GM12892 (cell line): ENCODE measurements at regions not wholly inside any gene's neighbourhood (a gene's known extent, or its start where the extent isn't known, plus 50 kb on each side); places are given as distances from the start of the nearest gene placed in this dataset.
"Not testable (repeated sequence)": the region's sequence is repeated elsewhere in the genome, so short reads cannot be mapped to it uniquely, and the experiment has no call there.

Experiments used
- DNase-seq: peaks from one replicate; pipeline ENCODE4 v3.0.0; 2011; ENCODE audit not compliant: insufficient read length
- FAIRE-seq: peaks from 2 replicates; lab custom pipeline; 2011; peaks lifted over from hg19 to GRCh38; lab: Jason Lieb, UNC
- POLR2A ChIP-seq: IDR thresholded peaks from 2 replicates; pipeline ENCODE4 v1.6.1; 2011; ENCODE audit warnings: low read depth, low read length, control low read depth
- POLR2AphosphoS5 ChIP-seq: IDR thresholded peaks from 2 replicates; pipeline ENCODE4 v1.6.1; 2011; ENCODE audit warnings: low read depth, low read length, control low read depth
- TAF1 ChIP-seq: IDR thresholded peaks from 2 replicates; pipeline ENCODE4 v1.6.1; 2011; ENCODE audit warnings: low read depth, mild to moderate bottlenecking, control low read depth, low read length, borderline replicate concordance

DNA sequence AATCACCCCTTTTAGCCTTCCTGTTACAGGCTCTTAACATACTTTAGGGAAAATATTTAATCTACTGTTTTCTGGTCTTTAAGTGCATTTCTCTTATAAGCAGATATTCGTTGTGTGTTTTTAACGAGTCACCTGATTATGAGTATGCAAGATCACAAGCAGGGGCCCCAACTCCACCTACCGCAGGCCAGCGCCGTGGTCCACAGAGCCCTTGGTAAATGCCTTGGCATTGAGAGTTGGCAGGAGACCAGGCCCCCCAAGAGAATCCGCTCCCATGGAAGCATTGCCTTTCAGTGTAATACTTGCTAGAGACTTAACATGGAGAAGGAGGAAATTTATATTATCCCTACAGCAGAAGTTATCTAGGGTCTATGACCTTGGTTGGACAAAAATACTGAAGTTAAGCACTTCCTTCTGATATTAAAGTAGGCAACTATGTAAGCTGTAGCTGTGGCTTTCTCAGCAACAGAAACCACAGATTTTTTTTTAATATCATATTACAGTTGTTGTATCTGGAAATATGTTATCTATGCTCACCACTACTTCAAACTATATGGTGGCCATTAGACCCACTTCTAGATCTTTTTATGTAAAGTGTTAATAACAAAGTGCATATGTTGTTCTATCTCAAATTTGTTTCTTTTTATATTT lies 241.8 kb upstream of the MGAT5 start:
- DNase-seq (no peak), FAIRE-seq (no peak)
- no peak for TF ChIP-seq POLR2AphosphoS5
- TF ChIP-seq TAF1 = no peak
- no peak for TF ChIP-seq POLR2A

DNA sequence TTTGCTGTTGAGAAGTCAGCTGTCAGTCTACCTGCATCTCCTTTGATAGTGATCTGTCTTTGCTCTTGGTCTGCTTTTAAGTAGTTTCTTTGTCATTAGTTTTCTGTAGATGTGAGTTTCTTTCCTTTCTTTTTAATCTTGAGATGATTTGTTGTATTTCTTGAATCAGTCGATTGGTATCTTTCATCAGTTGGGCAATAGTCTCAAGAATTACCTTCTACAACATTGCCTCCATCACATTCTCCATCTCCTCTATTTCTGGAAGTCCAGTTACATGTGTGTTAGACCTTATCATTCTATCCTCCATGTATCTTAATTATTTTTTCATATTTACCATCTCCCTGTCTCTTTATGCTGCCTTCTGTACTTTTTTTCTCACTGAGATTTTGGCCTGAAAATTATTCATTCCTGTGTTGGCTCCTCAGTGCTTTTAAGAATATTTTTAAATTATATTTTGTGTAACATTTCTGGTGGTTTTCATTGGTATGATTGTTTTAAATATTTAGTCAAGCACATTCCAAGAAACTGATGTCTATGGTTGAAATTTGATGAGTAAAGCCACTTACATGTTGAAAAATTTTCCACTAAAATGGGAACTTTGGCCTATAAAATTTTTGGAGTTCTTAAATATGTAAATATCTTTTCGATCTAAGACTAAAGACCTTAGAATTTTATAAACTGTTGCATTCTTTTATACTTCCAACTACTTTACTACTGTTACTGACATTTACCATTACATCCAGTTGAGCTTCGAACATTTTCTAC lies 239.5 kb upstream of the MGAT5 start:
- no peak for DNase-seq
- no peak for TF ChIP-seq POLR2AphosphoS5
- TF ChIP-seq TAF1 = no peak
- no peak for TF ChIP-seq POLR2A
- no peak for FAIRE-seq

DNA sequence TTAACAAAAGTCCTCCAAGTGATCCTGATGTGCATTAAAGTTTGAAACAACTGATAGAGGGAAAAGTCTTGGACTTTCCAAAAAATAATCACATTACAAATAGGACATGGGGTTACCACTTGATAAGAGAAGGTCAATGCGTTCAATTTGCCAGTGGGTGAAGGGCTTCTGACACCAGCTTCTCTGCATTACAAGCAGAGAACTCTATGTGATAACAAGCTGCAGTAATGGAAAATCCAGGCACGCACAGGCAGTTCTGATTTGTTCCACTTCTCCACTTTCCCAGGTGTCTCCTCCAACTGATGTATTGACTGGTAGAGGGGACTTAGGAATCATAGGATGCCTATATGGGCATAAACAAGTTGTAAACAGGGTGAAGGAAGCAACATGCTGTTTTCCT lies 234.0 kb upstream of the MGAT5 start:
- DNase-seq (no peak), FAIRE-seq (peak; percentile 33)
- TF ChIP-seq POLR2A (no peak), TAF1 (no peak), POLR2AphosphoS5 (no peak)

DNA sequence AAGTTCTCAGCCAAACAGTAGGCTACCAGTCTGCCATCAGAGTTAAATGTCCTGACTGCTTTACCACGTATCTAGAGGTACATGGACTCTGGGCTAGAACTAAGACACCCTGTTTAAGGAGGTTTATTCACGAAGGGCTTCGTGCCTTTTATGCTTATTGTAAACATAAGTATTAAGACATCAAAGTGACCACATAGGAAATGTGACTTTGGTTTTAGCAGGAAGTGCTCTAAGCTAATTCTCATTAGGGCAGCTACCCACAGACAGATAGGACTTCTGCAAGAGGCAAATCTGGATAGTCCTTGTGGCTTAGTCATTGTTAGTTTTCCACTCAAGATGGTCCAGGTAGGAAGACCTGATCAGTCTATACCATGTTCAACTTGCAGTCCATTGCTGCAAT lies 233.3 kb upstream of the MGAT5 start:
- TF ChIP-seq POLR2AphosphoS5 = no peak
- no peak for DNase-seq
- FAIRE-seq = peak; percentile 84

DNA sequence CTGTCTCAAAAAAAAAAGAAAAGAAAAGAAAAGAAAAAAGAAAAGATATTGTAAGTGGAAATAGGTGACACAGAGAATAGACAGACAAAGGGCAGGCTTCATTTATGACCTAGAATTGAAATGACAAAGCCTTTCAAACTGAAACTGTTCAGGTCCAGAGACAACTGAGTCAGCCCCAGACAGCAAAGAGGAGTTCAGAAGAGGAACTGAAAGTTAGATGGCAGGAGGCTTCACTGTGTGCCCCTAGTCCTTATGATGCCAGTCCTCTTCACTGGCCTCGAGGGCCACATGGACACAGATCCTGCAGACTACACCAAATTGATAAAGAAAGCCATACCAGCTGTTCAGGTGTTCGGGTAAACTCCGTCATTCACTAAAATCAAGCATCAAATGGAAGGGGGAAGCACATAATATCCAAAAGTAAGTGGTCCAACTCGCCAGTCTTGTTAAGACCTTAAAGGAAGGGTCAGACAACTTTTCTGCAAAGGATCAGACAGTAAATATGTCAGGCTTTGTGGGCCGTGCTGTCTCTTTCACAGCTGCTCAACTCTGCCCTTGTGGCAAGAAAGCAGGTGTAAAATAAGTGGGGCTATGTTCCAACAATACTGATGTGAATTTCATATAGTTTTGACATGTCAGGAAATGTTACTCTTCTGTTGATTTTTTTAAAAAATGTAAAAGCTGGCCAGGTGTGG lies 231.9 kb upstream of the MGAT5 start:
- DNase-seq = peak; percentile 42
- TF ChIP-seq POLR2A (no peak), TAF1 (no peak), POLR2AphosphoS5 (no peak)
- peak; percentile 87 for FAIRE-seq

DNA sequence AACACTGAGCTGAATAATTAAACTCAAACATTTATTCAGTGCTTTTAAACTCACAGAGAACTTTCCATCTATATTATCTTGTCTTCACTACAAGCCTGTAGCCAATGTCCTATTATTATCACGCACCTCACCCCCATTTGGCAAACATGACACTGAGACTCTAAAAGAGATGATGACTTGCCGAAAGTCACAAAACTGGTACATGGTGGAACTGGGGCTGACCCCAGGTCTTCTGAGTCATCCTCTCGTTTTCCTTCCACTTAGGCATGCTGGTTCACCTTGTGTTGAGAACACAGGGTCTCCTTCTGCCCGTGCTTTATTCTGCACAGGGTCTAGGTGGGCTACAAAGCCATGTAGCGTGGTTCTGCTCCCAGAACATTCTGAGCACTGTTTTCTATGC lies 230.0 kb upstream of the MGAT5 start:
- DNase-seq (no peak), FAIRE-seq (peak; percentile 70)
- no peak for TF ChIP-seq TAF1
- TF ChIP-seq POLR2A = no peak
- TF ChIP-seq POLR2AphosphoS5 = no peak

DNA sequence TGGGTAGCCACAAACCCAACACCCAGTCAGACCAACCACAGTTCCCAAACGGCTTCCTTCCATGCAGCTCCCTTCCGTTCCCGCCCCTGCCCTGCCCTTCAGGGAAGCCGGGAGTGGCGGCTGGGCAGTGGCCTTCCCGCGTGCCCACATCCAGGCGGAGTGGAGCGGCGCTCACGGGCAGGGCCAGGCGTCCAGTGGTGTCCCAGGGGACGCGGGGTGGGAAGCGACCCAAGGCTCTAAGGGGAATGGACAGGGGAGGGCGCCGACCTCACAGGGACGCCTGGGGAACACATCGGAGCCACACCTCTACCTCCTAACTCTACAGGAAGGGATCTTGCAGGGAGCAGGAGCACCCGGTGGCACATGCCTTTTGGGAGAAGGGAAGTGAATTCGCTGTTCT lies 225.9 kb upstream of the MGAT5 start:
- TF ChIP-seq POLR2AphosphoS5 (no peak), POLR2A (no peak), TAF1 (no peak)
- DNase-seq (no peak), FAIRE-seq (no peak)

DNA sequence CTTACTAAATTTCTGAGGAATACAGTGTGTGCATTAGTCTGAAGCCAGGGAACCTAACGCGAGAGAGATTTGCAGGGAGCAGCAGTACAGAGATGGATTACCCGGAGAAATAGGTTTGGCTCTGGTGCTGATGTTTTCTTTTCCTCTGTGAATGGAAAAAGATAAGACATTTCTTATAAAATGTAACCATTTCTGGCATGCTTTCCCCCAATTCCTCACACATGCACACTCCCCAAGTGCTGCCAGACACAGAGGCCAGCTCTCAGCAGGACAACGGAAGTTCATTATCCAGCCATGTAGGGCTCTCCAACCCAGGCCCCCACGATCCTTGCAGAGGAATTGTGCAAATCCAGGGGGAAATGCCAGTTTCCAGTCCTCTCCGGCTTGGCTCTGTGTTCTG lies 224.5 kb upstream of the MGAT5 start:
- TF ChIP-seq POLR2A = no peak
- no peak for TF ChIP-seq TAF1
- TF ChIP-seq POLR2AphosphoS5 = no peak
- DNase-seq (no peak), FAIRE-seq (no peak)

DNA sequence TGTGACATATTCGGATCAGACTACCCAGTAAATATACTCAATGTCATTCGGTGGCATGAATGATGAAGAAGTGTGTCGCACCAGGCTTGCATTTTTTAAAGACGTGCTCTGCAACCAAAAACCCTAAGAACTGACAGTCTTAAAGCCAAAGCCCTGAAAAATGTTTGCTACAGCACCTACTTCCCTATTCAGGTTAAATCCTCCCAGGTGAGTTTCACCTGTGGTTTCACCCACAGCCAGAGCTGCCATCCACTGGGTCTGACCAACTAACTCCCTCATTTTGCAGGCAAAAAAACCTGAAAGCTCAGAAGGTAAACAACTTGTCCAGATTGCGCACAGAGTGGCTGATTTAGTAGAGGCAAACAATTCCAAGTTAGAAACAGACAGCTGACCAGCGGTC lies 222.3 kb upstream of the MGAT5 start:
- FAIRE-seq (no peak), DNase-seq (no peak)
- TF ChIP-seq TAF1 = no peak
- TF ChIP-seq POLR2A = no peak
- TF ChIP-seq POLR2AphosphoS5 = no peak

DNA sequence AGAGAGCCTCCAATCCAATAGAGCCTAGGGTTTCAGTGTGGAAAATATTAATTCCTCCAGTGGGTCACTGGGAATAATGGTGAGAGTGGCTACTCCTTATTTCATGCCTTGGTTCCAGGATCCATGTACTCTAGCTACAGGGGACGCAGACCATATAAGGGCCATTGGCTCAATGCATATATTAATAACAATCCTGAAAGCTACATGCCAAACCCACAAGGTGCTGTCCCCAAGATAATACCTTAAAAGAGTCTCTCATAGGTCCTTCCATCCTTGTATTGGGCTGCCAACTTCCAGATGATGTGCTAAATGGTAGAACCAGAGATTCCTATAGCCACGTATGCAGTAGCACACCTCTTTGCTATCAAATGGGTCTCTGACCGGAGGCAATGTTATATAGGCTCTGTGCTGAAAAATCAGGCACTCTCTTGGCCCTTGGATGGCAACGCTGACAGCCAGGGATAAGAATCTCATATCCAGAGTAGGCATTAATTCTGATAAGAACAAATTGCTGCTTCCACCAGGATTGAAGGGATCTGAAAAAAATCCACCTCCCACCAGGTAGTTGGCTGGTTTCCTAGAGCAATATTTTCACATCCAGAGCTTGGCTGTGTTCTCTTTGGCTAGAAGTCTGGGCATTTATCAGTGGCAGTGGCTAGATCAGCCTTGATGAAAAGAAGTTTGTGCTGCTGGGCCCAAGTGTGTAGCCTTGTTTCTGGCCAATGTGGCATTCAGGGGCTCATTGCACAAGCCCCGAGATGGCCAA lies 218.1 kb upstream of the MGAT5 start:
- TF ChIP-seq POLR2AphosphoS5 (no peak), POLR2A (no peak), TAF1 (no peak)
- DNase-seq (no peak), FAIRE-seq (no peak)

DNA sequence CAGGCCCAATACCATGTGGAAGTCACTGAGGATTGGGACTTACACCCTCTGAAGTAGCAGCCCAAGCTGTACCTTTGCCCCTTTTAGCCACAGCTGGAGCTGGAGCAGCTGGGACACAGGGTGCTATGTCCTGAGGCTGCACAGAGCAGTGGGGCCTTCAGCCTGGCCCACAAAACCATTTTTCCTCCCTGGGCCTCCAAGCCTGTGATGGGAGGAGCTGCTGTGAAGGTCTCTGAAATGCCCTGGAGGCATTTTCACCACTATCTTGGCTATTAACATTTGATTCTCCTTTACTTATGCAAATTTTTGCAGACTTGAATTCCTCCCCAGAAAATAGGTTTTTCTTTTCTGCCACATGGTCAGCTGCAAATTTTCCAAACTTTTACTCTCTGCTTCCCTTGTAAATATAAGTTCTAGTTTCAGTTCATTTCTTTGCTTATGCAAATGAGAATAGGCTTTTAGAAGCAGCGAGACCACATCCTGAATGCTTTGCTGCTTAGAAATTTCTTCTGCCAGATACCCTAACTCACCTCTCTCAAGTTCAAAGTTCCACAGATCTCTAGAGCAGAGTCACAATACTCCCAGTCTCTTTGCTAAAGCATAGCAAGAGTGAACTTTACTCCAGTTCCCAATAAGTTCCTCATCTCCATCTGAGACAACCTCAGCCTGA lies 213.8 kb upstream of the MGAT5 start:
- TF ChIP-seq TAF1 (no peak), POLR2A (no peak), POLR2AphosphoS5 (no peak)
- FAIRE-seq = peak; percentile 21
- no peak for DNase-seq

DNA sequence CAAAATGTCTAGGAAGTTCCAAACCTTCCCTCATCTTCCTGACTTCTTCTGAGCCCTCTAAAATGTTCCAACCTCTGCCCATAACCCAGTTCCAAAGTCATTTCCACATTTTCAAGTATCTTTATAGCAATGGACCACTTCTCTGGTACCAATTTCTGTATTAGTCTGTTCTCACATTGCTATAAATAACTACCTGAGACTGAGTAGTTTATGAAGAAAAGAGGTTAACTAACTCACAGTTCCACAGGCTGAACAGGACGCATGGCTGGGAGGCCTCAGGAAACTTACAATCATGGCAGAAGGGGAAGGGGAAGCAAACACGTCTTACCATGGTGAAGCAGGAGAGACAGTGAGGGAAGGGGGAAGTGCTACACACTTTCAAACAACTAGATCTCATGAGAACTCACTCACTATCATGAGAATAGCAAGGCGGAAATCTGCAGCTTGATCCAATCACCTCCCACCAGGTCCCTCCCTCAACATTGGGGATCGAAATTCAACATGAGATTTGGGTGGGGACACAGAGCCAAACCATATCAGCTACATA lies 213.2 kb upstream of the MGAT5 start:
- FAIRE-seq = not testable (repeated sequence)

More for the DNA sequence above, 213.2 kb upstream of the MGAT5 start:
- DNase-seq = not testable (repeated sequence)
